Retinal pigment epithelial cell (primary cell): ENCODE measurements at regions not wholly inside any gene's neighbourhood (a gene's known extent, or its start where the extent isn't known, plus 50 kb on each side); places are given as distances from the start of the nearest gene placed in this dataset.
A peak's percentile ranks its signal among the peaks of the same experiment; 100 is the strongest.

Experiments used
- DNase-seq: peaks from one replicate; pipeline ENCODE4 v3.0.0-alpha.2; 2010; ENCODE audit warnings: low read depth
- H3K4me3 ChIP-seq: 2 replicates; pipeline ENCODE4 v1.5.1; 2011; ENCODE audit warnings: mild to moderate bottlenecking, low read length, control low read depth, moderate library complexity
- CTCF ChIP-seq: conservative IDR thresholded peaks from 2 replicates; pipeline ENCODE4 v1.5.1; 2011; ENCODE audit warnings: low read depth, low read length, control low read depth, inconsistent platforms

- H3K4me3 ChIP-seq, result no peak overlapping the region
- TF ChIP-seq CTCF, result no peak
- no peak for DNase-seq
Observed at GRCh38 chr13:106755542-106755941, 187.6 kb upstream of the ARGLU1 start.

GRCh38 chr13:106753251-106753650 is 185.3 kb upstream of the ARGLU1 start:
- TF ChIP-seq CTCF, result no peak
- H3K4me3 ChIP-seq, result no peak overlapping the region
- DNase-seq, result peak; percentile 57

- no peak overlapping the region for H3K4me3 ChIP-seq
- TF ChIP-seq CTCF, result no peak
- no peak for DNase-seq
Observed at GRCh38 chr13:106752584-106753170, 184.7 kb upstream of the ARGLU1 start.

- DNase-seq, result no peak
- H3K4me3 ChIP-seq, result no peak overlapping the region
- TF ChIP-seq CTCF, result no peak
Observed at GRCh38 chr13:106748785-106749184, 180.8 kb upstream of the ARGLU1 start.

GRCh38 chr13:106744516-106744915 is 176.6 kb upstream of the ARGLU1 start:
- no peak for DNase-seq
- no peak for TF ChIP-seq CTCF
- H3K4me3 ChIP-seq, result no peak overlapping the region

- no peak for DNase-seq
- H3K4me3 ChIP-seq, result no peak overlapping the region
- TF ChIP-seq CTCF, result no peak
Observed at GRCh38 chr13:106738186-106738678, 170.3 kb upstream of the ARGLU1 start.

- H3K4me3 ChIP-seq, result no peak overlapping the region
- no peak for TF ChIP-seq CTCF
- no peak for DNase-seq
Observed at GRCh38 chr13:106736941-106737340, 169.0 kb upstream of the ARGLU1 start.
